GM19351 (cell line): ENCODE measurements at regions not wholly inside any gene's neighbourhood (a gene's known extent, or its start where the extent isn't known, plus 50 kb on each side); places are given as distances from the start of the nearest gene placed in this dataset.

Experiments used
- ATAC-seq: cut with Tn5 transposase; IDR thresholded peaks from one replicate; pipeline ENCODE4 v1.9.1; 2021; ENCODE audit warnings: mild to moderate bottlenecking, moderate library complexity; ENCODE audit not compliant: unreplicated experiment

DNA sequence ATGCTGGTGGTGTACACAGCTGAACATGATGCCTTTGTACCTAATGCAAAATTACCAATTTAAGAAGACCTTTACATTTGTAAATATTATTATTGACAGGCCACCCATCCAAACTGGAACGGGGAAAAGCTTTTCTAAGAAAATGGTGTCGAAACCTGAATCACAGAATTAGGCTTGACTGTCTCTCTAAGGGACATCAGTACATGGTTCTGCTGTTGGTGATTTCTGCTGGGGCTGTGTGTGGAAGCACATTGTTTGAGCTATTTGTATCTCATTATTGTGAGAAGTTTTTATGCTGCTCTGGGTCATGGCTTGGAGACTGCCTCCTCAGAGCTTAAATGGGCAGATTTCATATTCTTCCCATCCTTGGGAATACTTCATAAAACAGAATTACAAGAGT, 420.9 kb upstream of the POU3F3 start:
- no peak for ATAC-seq

DNA sequence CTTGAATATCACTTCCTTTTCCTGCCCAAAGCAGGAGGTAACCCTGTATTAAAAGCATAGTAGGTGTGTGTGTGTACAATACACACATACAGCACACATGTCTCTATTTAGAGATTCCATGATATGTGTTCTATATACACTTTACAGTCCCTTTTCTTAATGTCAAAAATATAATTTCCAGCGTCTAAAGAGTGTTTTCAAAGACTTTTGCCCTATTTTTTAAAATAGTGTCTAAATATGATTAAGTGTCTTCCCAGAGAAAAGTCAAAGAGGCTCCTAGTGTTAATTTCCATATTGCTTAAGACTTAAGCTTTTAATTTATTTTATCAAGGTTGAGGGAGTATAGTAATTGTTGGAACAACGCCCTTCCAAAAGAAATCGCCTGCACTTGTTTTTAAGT, 420.3 kb upstream of the POU3F3 start:
- ATAC-seq, result no peak

DNA sequence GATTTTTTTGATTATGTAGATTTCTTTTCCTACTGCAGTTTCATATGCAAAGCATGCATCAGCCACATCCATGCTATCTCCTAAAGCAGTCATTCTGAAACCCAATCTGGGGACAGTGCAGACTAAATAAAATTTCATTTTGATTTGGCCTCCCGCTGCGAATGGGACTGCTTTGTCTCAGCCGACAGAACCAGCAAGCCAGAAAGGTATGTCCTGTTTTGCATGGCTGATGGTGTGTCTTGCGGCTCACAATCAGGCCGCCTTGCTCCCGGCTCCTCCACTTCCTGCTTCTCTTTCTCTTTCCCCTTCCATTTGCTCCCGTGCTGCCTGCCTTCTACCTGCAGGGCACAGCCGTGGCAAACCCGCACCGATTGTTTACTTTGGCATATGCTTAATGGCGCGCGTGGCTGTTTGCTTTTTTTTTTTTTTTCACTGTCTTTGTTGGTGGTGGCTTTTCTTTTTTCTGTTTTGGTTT, 419.6 kb upstream of the POU3F3 start:
- ATAC-seq, result peak; percentile 88

DNA sequence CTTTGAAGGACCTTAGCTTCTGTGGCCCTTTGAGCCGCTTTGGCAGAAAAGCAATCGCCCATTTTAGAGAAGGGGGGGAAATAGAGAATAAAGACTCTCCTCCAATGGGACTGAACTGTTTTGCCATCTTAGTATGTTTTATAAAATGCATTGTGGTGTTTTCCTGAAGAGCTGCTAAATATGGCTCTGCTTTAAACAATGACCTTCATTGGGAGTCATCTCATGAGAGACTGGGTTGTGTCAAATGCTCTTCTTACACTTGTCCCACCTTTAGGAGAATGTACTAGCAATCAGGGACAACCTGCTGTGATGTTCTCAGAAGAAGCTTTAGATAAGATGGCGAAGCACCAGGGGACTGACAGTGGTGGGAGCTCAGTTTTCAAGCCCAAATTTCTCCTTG, 418.9 kb upstream of the POU3F3 start:
- ATAC-seq, result no peak

DNA sequence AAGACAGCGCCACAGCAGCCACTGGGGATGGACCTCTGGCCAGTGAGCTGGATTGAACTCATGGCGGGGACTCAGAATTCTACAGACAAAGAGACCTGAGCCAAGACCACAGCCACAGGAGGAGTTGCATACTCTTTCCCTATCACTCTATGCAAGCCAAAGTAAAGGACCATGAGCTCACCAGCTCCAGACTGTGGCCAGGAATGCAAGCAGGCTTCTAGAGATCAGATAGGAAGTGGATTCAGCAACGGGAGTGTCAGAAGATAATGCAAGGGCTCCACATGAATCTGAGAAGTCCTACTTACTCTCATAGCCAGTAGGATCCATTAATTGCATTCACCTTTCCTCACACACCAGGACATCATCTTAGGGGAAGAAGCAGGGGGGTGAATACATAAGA, 415.4 kb upstream of the POU3F3 start:
- ATAC-seq, result no peak

DNA sequence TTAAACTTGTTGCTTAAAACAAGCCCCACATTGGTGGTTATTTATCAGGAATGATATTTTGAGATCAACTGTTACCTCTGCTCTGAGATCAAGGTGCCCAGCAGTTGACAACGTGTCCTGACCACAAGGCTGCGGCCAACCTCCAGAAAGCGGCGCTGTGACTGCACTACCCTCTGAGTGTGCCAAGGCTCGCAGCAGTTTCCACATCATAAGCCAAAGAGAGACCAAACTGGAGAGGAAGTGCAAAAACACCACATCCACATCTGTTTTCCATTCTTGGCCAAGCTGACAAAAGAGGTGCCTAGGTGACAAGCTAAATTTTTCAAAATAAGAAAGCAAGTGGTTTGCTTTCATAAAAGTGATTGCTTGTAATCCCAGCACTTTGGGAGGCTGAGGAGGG, 410.8 kb upstream of the POU3F3 start:
- peak; percentile 46 for ATAC-seq

DNA sequence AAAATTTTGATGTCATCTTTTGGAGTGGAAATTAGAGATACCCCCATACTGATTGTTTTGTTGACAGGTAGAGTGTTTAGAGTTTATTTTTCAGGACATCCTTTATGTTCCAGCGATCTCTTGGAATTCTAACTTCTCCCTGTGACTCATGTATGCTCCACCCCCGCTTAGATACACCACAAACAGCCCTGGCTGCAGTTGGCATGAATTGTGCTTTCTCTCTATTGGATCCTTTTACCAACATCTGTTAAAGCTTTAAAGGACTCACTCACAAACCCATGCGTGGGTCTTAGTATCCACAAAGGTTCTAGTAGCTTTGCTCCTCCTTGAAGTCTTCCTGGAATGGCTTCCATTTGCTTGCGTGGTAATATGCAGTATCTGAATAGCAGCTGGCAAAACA, 409.5 kb upstream of the POU3F3 start:
- no peak for ATAC-seq

DNA sequence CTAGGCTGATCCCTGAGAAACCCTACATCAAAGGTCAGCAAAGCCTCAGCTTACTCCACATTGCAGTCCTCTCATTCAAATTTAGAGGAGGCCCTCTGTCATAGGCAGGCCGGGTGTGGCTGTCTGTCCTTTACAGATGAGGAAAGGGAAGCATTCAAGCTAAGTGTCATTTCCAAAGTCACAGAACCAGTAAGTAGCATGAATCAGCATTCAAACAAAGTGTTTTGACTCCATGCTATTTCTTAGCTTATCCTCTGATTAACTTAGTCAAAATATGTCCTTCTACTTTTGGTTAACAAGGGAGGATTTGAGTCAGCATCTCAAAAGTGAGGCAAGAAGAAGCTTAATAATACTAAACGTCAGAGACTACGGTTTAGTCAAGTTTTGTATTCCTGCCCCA, 409.0 kb upstream of the POU3F3 start:
- ATAC-seq, result no peak

DNA sequence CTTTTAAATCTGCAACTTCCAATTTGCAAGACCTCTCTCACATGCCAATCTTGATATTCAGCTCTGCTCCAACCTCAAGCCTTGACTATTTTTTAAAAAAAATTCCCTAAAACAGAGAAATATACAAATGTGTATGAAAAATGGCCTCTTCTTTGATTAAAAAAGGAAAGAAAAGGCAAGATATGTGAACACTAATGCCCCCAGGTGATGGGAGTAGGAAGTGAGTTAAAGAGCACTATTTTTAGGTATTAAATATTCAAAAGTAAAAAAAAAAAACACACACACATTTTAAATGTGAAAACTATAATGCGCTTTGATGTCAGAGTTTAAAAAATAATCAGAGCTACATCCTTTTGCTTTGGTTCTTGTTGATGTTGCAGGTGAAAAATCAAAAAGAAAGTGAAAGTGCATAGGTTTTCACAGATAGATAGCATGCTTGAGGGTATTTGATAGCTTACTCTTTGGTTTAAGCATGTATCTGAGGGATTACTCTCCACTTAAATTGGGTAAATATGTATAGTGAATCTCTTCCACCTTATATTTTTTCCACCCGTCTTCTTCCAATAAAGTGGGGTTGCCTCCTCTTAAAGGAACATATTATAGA, 406.0 kb upstream of the POU3F3 start:
- ATAC-seq, result peak; percentile 52

DNA sequence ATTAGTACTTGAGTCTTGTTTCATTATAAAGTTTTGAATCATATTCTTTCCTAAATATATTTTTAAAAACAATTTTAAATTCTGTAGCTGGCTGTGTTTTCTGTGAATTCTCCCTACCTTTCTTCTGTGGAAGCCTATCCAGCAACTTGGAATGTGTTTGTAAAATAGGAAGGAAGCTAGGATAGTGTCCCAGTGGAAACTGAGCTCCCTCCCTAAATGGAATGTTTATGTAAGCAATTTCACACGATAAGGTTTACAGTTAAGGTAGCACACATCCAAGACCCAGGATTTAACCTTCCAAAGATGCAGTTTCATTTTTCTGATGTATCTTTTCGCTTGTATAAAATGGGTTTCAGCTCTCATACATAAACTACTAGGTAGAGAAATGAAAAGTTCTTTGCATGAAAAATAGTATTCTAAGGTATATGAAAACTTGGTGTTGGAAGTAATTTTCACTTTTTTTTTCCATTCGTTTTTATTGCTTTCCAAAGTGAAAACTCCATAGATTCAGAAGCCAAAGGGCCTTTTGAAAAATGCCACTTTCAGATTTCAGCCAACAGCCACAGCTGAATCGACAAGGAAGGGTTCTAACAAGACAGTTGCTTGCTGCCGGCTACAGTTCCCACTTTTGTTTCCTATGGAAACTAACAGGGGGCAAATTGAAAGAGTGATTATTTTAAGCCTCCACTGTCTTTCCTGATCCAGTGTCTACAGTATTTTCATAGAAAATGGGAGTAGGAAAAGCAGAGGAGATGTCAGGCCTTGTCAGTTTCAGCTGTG, 405.1 kb upstream of the POU3F3 start:
- ATAC-seq, result no peak

DNA sequence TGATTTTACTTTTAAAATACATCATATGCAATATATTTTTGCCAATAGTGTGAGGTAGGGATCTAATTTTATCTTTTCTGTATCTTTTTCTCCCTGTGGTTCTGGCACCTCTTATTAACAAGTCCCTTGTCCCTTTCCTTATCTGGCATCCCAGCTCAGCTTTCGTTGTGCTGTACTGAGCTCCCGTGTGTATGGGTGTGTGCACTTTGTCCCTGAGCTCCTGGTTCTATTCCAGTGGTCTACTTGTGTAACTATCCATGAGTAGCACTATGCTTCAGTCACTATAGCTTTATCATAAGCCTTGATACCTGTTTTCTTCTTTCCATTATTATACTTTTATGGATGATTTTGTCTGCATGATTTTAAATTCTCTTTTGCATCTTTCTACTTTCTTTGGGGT, 401.4 kb upstream of the POU3F3 start:
- no peak for ATAC-seq

DNA sequence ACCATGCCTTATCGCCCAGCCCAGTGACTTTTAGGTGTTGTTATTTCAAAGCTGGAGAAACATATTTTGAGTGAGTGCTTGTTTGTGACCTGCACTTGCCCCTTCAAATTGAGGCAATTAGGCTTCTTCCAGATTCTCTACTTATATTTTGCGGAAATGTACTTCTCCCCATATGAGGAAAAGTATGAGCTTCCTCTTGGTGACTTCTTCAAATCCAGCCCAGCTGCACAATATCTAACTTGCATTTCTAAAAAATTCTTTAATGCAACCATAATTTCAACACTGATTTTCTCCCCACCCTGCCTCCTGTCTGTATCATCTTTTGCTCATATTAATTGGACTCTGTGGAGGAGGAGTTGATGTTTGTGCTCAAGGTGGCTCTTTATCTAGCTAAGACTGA, 391.2 kb upstream of the POU3F3 start:
- no peak for ATAC-seq

DNA sequence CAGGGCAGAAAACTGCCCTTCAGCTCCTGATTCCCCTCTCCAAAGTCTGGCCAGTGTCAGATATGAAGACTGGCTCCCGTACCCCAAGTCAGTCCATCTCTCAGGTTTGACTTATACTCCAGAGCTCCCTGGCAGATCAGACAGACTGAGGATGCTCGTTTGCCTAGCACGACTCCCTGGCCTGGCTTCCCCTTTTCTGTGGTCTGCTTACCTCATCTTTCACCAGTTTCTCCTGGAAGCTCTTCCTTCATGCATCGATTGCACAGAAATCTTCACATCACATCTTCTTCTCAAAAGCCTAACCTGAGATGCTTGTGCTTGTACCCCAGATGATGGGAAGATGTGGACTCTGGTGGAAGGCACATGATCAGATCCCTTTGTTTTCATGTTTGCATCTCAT, 387.9 kb upstream of the POU3F3 start:
- ATAC-seq, result no peak

DNA sequence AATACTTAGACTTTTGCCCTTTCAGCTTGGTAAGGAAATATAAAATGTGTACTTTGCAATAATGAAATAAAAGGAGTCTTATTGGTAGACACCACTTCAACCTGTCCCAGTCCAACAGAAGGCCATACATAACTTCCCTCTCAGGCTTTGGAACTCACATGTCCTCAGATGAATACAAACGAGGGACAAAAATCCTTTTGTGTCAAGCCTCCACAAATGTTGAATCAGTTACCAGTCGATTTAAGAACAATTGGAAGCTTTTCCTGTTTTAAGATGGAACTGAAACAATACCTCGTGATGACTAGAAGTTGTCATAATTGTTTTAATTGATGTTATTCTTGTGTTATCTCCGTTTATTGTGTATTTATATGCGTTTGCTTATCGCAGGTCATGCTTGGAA, 385.1 kb upstream of the POU3F3 start:
- ATAC-seq, result no peak

DNA sequence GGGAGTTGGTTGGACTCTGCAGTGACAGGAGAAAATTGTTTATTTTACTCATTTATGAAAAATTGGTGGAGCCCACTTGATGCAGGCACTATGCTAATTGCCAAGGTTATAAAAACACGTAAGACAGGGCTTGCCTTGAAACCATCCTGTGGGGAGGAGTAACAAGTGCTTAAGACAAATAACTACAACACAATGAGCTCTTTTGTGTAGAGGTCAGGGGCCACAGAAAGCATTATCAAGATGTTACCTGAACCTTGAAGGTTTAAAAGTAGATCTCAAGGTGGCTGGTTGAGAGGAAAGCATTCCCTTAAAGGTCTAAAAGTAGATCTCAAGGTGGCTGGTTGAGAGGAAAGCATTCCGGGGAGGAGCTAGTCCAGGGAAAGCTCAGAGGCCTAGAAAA, 381.8 kb upstream of the POU3F3 start:
- ATAC-seq, result no peak

DNA sequence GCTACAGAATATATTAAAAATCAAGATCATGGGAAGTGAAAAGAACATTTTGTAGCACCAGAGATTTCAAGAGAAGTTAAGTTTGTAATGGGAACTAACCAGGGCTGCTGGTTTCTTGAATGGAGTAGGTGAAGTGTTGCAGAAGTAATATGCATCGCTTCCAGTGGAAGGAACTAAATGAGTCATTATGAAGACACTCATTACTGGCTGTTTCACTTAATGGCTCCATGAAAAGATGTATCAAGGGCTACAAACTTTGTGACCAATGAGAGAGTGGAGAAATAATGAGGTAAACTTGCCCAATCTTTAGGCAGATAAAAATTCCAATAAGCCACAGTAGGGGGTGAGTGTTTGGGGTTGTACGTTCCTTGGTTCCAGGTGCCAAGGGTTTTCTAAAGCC, 380.4 kb upstream of the POU3F3 start:
- no peak for ATAC-seq

DNA sequence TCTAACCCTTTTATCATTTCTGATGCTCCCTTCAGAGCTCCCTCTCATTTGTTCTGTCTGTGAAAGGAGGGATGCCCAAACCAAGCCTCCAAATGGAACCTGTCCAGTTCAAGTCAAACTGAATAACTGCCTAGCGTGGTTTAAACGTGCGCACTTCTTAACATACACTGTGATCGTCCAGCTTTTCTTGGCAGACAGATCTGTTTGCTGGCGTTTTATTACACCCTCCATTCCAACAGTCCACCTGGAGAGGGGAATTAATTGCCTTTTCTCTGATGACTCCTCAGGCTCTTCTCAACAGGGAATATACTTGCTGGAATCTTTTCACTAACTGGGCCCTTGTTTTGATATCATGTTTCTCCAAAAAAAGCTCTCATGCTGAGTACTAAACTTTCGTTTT, 379.2 kb upstream of the POU3F3 start:
- no peak for ATAC-seq

DNA sequence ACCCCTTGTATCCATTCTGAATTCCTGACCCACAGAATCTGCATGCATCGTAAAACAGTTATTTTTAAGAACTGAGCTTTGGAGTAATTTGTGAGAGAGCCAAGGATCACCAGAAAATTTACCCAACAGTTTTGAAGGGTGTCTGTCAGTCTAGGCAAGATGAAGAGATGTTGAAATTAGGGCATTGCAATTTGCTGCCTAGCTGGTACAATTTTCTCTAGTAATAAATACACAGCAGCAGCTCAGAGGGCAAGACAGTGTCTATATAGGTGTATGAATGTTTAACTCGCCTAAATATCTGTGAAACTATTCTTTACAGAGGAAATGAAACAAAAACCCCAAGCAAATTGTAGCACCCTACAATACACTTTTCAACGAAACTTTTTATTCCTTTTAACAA, 377.8 kb upstream of the POU3F3 start:
- ATAC-seq, result no peak

DNA sequence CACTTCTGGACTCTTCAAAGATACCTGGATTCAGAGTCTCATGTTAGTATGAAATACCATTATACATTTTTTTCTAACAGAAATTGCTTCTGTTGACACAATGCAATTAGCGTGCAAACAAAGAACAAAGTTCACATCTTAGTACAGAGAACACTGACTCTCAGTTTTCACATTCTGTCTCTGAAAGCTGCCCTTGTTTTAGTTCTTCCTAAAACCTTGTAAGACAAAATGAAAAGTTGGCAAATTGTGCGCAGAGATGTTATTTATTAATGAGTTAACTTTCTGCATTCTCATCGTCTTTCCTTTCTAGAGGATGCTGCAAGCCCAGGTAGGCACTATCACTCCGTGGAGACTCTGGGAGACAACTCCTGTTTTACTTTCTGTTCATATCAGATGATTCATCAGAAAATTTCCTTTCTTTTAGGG, 377.3 kb upstream of the POU3F3 start:
- no peak for ATAC-seq

DNA sequence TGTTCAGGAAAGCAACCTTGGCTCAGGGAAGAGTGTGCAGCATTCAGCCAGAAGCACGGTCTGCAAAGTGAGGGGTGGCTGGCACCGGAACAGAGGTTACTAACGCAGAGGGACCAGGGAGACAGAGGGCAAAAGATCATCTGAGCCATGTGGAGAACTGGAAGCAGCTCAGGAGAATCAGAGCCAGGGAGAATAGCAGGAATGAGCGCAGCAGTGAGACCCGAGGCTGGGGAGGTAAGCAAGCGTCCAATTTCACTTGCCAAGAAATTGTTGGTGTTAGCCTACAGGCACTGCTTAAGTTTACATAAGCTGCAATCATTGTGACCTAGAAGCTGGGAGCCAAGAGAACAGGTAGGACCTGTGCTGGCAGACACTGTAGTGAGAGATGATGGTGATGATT, 372.6 kb upstream of the POU3F3 start:
- ATAC-seq, result no peak

DNA sequence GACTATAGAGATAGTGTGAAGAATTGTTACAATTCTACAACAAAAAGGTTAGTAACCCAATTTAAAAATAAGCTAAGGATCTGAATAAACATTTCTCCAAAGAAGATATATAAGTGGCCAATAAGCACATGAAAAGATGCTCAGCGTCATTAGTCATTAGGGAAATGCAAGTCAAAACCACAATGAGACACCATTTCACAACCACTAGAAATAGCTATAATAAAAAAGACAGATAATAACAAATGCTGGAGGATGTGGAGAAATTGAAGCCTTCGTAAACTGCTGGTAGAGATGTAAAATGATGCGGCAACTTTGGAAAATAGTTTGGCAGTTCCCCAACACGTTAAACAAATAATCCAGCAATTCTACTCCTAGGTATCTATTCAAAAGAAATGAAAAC, 366.5 kb upstream of the POU3F3 start:
- ATAC-seq, result no peak

DNA sequence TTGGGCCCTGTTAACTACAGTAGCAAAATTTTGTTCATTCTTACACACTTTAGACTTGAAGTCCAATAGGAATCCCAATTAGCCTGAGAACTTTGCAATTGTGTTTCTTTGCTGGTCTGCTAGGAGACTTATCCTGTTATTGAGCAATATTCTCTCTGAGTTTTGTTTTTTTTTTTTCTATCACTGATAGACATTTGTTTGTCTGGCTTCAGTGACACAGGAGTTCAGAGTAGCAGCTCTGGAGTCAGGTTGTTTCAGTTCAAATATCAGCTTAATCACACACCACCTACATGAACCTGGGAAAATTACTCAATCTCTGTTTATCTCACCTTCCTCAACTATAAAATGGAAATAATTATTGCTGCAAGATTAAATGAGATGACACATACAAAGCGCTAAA, 360.2 kb upstream of the POU3F3 start:
- ATAC-seq, result no peak

DNA sequence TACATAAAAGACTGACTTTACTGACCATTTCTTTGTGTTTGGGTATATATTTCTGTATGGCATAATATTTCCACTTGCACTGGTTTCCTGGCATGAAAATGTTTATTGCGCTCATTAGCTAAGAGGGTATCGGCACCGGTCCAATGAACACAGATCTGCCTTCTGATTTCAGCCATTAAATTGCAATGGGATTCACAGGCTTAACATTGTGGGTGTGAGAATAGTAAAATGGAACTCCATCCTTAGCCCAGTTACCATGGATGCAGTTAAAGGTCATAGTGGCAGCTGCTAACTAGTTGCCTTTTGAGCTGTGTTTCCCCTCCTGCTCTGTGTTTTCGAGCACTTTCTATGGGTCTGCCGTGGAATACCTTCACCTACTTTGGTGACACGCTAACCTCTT, 352.6 kb upstream of the POU3F3 start:
- no peak for ATAC-seq
